Liver (tissue), 8 donors: ENCODE measurements at regions not wholly inside any gene's neighbourhood (a gene's known extent, or its start where the extent isn't known, plus 50 kb on each side); places are given as distances from the start of the nearest gene placed in this dataset.
"Not testable (repeated sequence)": the region's sequence is repeated elsewhere in the genome, so short reads cannot be mapped to it uniquely, and the experiment has no call there.

Experiments
- DNase-seq: peaks from one replicate; pipeline ENCODE4 v3.0.0-alpha.2; 2017; ENCODE audit warnings: low spot score
- H3K27ac ChIP-seq, 2 donors: one replicate each; pipeline ENCODE4 v1.7.0; 2013; ENCODE audit warnings: inconsistent platforms in 2 of 2, low read length in 2 of 2, control low read depth in 1 of 2, low read depth in 1 of 2, mild to moderate bottlenecking in 1 of 2
- H3K27me3 ChIP-seq, 4 donors: one replicate each; pipeline versions ENCODE4 v1.6.1 to v1.7.0; 2013; ENCODE audit warnings: low read length in 3 of 4, inconsistent platforms in 1 of 4, mild to moderate bottlenecking in 1 of 4, moderate library complexity in 1 of 4; ENCODE audit not compliant: control insufficient read depth in 4 of 4, insufficient read depth in 4 of 4
- H3K36me3 ChIP-seq, 4 donors: one replicate each; pipeline versions ENCODE4 v1.6.1 to v1.7.0; 2013; ENCODE audit warnings: low read length in 3 of 4, mild to moderate bottlenecking in 3 of 4, low read depth in 1 of 4, moderate library complexity in 1 of 4; ENCODE audit not compliant: control insufficient read depth in 4 of 4, insufficient read depth in 3 of 4
- H3K4me1 ChIP-seq, 4 donors: one replicate each; pipeline versions ENCODE4 v1.6.1 to v1.7.0; 2013; ENCODE audit warnings: low read length in 3 of 4, mild to moderate bottlenecking in 3 of 4, moderate library complexity in 1 of 4; ENCODE audit not compliant: control insufficient read depth in 4 of 4, insufficient read depth in 4 of 4
- H3K4me3 ChIP-seq, 3 donors: one replicate each; pipeline versions ENCODE4 v1.6.1 to v1.7.0; 2013; ENCODE audit warnings: low read length in 3 of 3, control low read depth in 1 of 3, low read depth in 1 of 3, mild to moderate bottlenecking in 1 of 3
- H3K9ac ChIP-seq, 2 donors: one replicate each; pipeline ENCODE4 v1.7.0; 2013; ENCODE audit warnings: low read length in 2 of 2, mild to moderate bottlenecking in 2 of 2, moderate library complexity in 2 of 2, control low read depth in 1 of 2, low read depth in 1 of 2
- H3K9me3 ChIP-seq, 4 donors: one replicate each; pipeline versions ENCODE4 v1.6.1 to v1.7.0; 2013; ENCODE audit warnings: low read length in 3 of 4; ENCODE audit not compliant: control insufficient read depth in 4 of 4
- EGR1 ChIP-seq, 2 donors: IDR thresholded peaks; 2 replicates each; pipeline ENCODE4 v1.6.1; 2016 to 2018; ENCODE audit warnings: antibody characterized with exemption in 2 of 2, low read depth in 2 of 2
- FOXA1 ChIP-seq: IDR thresholded peaks from 2 replicates; pipeline ENCODE4 v1.6.1; 2016; ENCODE audit warnings: antibody characterized with exemption
- FOXA2 ChIP-seq: IDR thresholded peaks from 2 replicates; pipeline ENCODE4 v1.6.1; 2016; ENCODE audit warnings: antibody characterized with exemption
- GABPA ChIP-seq, 2 donors: IDR thresholded peaks in 1 of 2; conservative IDR thresholded peaks in 1 of 2; 2 replicates each; pipeline ENCODE4 v1.6.1; 2016; ENCODE audit warnings: antibody characterized with exemption in 2 of 2, mild to moderate bottlenecking in 1 of 2, moderate library complexity in 1 of 2
- HNF4A ChIP-seq, 2 donors: conservative IDR thresholded peaks; 2 replicates each; pipeline ENCODE4 v1.6.1; 2016; ENCODE audit warnings: antibody characterized with exemption in 2 of 2, mild to moderate bottlenecking in 2 of 2
- NR2F2 ChIP-seq: IDR thresholded peaks from 2 replicates; pipeline ENCODE4 v1.6.1; 2016; ENCODE audit warnings: antibody characterized with exemption
- RAD21 ChIP-seq, 2 donors: IDR thresholded peaks; 2 replicates each; pipeline ENCODE4 v1.6.1; 2016; ENCODE audit warnings: antibody characterized with exemption in 2 of 2, mild to moderate bottlenecking in 2 of 2
- RXRA ChIP-seq, 2 donors: IDR thresholded peaks; 2 replicates each; pipeline ENCODE4 v1.6.1; 2017 to 2018; ENCODE audit warnings: antibody characterized with exemption in 2 of 2, mild to moderate bottlenecking in 1 of 2
- SP1 ChIP-seq: IDR thresholded peaks from 2 replicates; pipeline ENCODE4 v1.6.1; 2018; ENCODE audit warnings: antibody characterized with exemption, mild to moderate bottlenecking
- TAF1 ChIP-seq: conservative IDR thresholded peaks from 2 replicates; pipeline ENCODE4 v1.6.1; 2016; ENCODE audit warnings: antibody characterized with exemption, mild to moderate bottlenecking
- YY1 ChIP-seq: IDR thresholded peaks from 2 replicates; pipeline ENCODE4 v1.6.1; 2016; ENCODE audit warnings: antibody characterized with exemption, mild to moderate bottlenecking
- WGBS: extraction: QIAGEN DNeasy Blood & Tissue Kit; methylation state at CpG from one replicate; pipeline ENCODE4 v1.1.7; 2013; 5-methylcytosine and 5-hydroxymethylcytosine counted together
- TF ChIP-seq, protein P1 (sequence below): IDR thresholded peaks from 2 replicates; pipeline ENCODE4 v1.6.1; 2016; ENCODE audit warnings: antibody characterized with exemption
- TF ChIP-seq, protein P2 (sequence below): IDR thresholded peaks from 2 replicates; pipeline ENCODE4 v1.6.1; 2016; ENCODE audit warnings: antibody characterized with exemption
- TF ChIP-seq, protein P3 (sequence below): IDR thresholded peaks from 2 replicates; pipeline ENCODE4 v1.6.1; 2016; ENCODE audit warnings: antibody characterized with exemption, mild to moderate bottlenecking
- TF ChIP-seq, protein P4 (sequence below): fragments of 150-350 bp; IDR thresholded peaks from 2 replicates; pipeline ENCODE4 v1.5.1; 2017; ENCODE audit warnings: improper control_type of control experiment, low read depth, low read length; ENCODE audit not compliant: missing input control
- donor health status: healthy.
- donor health status: healthy.
- donor health status: healthy.
- donor health status: healthy.
- donor health status: healthy.

DNA sequence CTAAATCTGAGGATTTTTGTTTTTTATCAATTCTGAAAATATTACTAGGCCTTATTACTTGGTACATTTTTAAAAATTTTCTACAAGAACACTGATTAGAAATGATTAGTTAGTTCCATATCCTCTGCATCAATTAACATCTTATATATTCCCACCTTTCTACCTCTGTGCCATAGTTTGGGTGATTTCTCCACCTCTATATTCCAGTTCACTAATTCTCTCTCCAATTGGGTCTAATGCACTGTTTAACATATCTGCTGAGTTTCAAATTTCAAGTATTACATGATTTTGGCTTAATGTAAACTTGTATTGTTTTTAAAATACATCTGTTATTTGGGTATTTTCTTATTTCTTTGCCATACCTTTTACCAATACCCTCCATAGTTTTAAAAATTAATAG, 705.7 kb upstream of the SALL3 start:
- Histone ChIP-seq H3K27ac (no peak overlapping the region), H3K9ac (no peak overlapping the region), H3K4me3 (no peak overlapping the region), H3K9me3 (no peaks in the 10 kb centered on the region), H3K4me1 (no peaks in the 10 kb centered on the region), H3K36me3 (no peaks in the 10 kb centered on the region), H3K27me3 (peaks cover 0 to 4% (median 0%) of the 10 kb centered on the region in 4 donors)
- DNase-seq: no peak
- no peak for TF ChIP-seq RAD21 (IDR thresholded peaks at IDR 0.05)

DNA sequence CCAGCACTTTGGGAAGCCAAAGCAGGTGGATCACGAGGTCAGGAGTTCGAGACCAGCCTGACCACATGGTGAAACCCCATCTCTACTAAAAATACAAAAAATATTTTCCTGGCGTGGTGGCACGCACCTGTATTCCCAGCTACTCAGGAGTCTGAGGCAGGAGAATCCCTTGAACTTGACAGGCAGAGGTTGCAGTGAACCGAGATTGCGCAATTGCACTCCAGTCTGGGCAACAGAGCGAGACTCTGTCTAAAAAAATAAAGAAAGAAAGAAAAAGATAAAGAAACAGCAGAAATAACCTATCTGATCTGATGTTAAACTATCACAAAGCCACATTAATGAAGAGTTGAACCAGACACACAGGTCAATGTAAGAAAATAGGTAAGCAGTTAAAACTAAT, 696.2 kb upstream of the SALL3 start:
- H3K4me3 ChIP-seq, H3K36me3 ChIP-seq, H3K9ac ChIP-seq, DNase-seq, H3K9me3 ChIP-seq, H3K27me3 ChIP-seq, H3K4me1 ChIP-seq, H3K27ac ChIP-seq: not testable (repeated sequence)
- 73% methylated on average over 7 of the region's 7 CpGs for WGBS

DNA sequence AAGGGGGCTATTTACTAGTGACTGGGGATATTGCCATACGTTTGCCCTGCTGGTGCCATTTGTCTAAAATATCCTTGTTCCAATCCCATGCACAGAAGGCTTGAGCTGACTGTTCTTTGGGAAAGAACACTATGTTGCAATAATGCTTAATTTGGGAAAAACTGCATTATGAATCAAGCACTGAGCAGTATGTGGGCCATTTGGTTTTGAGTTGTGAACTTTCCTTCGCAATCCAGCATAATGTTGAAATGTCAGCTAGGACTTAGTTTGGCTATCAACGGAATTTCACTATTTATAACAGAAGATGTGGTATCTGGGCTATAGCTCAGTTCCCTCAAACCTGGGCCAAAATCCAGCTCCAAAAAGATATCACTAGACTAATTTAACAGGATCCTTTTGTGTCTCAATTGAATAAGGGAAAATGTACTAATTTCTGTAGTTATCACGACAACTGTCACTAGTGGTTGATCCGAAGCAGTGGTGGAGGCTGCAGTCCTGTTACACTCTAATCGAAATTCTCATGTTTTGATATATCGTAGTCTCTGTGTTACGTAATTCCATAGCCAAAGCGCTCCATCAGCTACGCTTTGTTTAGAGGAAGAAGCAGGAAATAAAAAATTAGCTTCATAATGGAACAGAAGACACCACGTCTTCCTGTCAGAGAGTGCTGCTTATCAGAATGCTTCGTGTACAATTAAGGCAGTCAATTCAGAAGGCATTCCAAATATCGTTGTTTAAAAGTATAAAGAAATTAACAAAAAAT, 686.8 kb upstream of the SALL3 start:
- H3K27me3 ChIP-seq: no peaks in the 10 kb centered on the region
- 62% methylated on average over 13 of the region's 13 CpGs for WGBS
- H3K4me1 ChIP-seq: peaks cover 0 to 3% (median 0%) of the 10 kb centered on the region in 4 donors
- no peaks in the 10 kb centered on the region for H3K36me3 ChIP-seq
- no peak overlapping the region for H3K4me3 ChIP-seq
- DNase-seq: no peak
- H3K9me3 ChIP-seq: no peaks in the 10 kb centered on the region
- no peak overlapping the region for H3K9ac ChIP-seq
- no peak overlapping the region for H3K27ac ChIP-seq
- TF ChIP-seq NR2F2 (no peak), YY1 (no peak), GABPA (IDR thresholded peaks at IDR 0.05 in 1 of 2, conservative IDR thresholded peaks at IDR 0.05 in 1 of 2) (no peak), RAD21 (IDR thresholded peaks at IDR 0.05) (no peak), FOXA2 (no peak), EGR1 (IDR thresholded peaks at IDR 0.05; ENCODE audit: low read depth in 2 of 2) (no peak)
- TF ChIP-seq, protein P1, sequence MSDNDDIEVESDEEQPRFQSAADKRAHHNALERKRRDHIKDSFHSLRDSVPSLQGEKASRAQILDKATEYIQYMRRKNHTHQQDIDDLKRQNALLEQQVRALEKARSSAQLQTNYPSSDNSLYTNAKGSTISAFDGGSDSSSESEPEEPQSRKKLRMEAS: no peak

DNA sequence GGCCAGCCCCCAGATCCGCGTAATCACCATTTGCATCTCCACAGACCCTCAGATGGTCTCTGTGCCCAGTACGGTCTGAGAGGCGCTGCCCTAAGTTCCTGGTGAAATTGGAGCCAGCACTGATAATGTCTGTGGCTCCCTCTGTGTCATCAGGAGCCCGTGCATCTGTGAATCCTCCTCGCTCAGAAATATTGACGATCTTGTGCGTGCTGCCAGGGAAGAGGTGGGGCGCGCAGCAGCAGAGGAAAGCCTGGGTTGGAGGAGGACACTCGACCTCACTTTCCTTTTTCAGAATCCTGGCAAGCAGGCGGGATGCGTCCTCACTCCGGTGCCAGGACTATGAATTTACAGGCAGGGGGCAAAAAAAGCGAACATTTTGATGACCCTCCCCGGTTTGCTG, 686.1 kb upstream of the SALL3 start:
- no peak for DNase-seq
- Histone ChIP-seq H3K9me3 (no peaks in the 10 kb centered on the region), H3K4me3 (no peak overlapping the region), H3K27ac (no peak overlapping the region), H3K27me3 (no peaks in the 10 kb centered on the region), H3K4me1 (peaks cover 0 to 3% (median 0%) of the 10 kb centered on the region in 4 donors), H3K9ac (no peak overlapping the region), H3K36me3 (no peaks in the 10 kb centered on the region)
- TF ChIP-seq TAF1 (no peak), RXRA (IDR thresholded peaks at IDR 0.05) (no peak), GABPA (IDR thresholded peaks at IDR 0.05 in 1 of 2, conservative IDR thresholded peaks at IDR 0.05 in 1 of 2) (no peak), HNF4A (conservative IDR thresholded peaks at IDR 0.05) (no peak), EGR1 (IDR thresholded peaks at IDR 0.05; ENCODE audit: low read depth in 2 of 2) (no peak), YY1 (no peak), SP1 (no peak), FOXA1 (no peak), FOXA2 (no peak)
- TF ChIP-seq, protein P2, sequence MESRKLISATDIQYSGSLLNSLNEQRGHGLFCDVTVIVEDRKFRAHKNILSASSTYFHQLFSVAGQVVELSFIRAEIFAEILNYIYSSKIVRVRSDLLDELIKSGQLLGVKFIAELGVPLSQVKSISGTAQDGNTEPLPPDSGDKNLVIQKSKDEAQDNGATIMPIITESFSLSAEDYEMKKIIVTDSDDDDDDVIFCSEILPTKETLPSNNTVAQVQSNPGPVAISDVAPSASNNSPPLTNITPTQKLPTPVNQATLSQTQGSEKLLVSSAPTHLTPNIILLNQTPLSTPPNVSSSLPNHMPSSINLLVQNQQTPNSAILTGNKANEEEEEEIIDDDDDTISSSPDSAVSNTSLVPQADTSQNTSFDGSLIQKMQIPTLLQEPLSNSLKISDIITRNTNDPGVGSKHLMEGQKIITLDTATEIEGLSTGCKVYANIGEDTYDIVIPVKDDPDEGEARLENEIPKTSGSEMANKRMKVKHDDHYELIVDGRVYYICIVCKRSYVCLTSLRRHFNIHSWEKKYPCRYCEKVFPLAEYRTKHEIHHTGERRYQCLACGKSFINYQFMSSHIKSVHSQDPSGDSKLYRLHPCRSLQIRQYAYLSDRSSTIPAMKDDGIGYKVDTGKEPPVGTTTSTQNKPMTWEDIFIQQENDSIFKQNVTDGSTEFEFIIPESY: no peak
- TF ChIP-seq, protein P3, sequence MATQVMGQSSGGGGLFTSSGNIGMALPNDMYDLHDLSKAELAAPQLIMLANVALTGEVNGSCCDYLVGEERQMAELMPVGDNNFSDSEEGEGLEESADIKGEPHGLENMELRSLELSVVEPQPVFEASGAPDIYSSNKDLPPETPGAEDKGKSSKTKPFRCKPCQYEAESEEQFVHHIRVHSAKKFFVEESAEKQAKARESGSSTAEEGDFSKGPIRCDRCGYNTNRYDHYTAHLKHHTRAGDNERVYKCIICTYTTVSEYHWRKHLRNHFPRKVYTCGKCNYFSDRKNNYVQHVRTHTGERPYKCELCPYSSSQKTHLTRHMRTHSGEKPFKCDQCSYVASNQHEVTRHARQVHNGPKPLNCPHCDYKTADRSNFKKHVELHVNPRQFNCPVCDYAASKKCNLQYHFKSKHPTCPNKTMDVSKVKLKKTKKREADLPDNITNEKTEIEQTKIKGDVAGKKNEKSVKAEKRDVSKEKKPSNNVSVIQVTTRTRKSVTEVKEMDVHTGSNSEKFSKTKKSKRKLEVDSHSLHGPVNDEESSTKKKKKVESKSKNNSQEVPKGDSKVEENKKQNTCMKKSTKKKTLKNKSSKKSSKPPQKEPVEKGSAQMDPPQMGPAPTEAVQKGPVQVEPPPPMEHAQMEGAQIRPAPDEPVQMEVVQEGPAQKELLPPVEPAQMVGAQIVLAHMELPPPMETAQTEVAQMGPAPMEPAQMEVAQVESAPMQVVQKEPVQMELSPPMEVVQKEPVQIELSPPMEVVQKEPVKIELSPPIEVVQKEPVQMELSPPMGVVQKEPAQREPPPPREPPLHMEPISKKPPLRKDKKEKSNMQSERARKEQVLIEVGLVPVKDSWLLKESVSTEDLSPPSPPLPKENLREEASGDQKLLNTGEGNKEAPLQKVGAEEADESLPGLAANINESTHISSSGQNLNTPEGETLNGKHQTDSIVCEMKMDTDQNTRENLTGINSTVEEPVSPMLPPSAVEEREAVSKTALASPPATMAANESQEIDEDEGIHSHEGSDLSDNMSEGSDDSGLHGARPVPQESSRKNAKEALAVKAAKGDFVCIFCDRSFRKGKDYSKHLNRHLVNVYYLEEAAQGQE: no peak
- TF ChIP-seq, protein P4, sequence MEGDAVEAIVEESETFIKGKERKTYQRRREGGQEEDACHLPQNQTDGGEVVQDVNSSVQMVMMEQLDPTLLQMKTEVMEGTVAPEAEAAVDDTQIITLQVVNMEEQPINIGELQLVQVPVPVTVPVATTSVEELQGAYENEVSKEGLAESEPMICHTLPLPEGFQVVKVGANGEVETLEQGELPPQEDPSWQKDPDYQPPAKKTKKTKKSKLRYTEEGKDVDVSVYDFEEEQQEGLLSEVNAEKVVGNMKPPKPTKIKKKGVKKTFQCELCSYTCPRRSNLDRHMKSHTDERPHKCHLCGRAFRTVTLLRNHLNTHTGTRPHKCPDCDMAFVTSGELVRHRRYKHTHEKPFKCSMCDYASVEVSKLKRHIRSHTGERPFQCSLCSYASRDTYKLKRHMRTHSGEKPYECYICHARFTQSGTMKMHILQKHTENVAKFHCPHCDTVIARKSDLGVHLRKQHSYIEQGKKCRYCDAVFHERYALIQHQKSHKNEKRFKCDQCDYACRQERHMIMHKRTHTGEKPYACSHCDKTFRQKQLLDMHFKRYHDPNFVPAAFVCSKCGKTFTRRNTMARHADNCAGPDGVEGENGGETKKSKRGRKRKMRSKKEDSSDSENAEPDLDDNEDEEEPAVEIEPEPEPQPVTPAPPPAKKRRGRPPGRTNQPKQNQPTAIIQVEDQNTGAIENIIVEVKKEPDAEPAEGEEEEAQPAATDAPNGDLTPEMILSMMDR: no peak
- TF ChIP-seq, protein P1: no peak
- 53% methylated on average over 16 of the region's 16 CpGs for WGBS
